ENCODE measurements at regions not wholly inside any gene's neighbourhood (a gene's known extent, or its start where the extent isn't known, plus 50 kb on each side); places are given as distances from the start of the nearest gene placed in this dataset.

DNA sequence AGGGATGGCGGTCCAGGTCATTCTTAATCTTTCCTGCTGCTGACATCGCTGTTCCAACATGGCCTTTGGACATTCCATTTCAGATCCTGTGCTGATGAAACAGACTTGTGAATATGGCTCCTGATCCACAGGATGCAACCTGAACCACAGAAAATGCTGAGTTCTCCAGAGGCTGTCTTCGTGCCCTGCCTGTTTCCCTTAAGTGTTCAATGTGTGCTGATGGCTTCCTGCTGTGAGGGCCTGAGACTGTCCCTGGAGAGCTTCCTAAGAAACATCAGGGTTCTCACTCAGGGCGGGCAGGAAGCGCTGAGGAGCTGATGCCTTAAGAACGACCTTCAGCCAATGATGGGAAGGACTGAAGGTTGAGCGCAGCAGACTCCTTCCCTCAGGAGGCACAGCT lies 909.4 kb downstream of the UQCRFS1 start:
- TF ChIP-seq CTCF (conservative IDR thresholded peaks at IDR 0.05; ENCODE audit: low read length): no peak
- no peak for TF ChIP-seq EZH2phosphoT487 (IDR thresholded peaks at IDR 0.05; ENCODE audit: borderline replicate concordance)

All from Loucy (cell line).